Heart right ventricle (tissue), 16 donors: ENCODE measurements at regions not wholly inside any gene's neighbourhood (a gene's known extent, or its start where the extent isn't known, plus 50 kb on each side); places are given as distances from the start of the nearest gene placed in this dataset.

Experiments used
- ATAC-seq, 8 donors: fragments of 200-7000 bp; cut with Tn5 transposase; one replicate each; pipeline ENCODE4 v1.9.1; 2020; ENCODE audit warnings: mild to moderate bottlenecking in 8 of 8, moderate library complexity in 8 of 8, moderate number of reproducible peaks in 1 of 8
- DNase-seq, 2 donors: peaks; one replicate each; pipeline ENCODE4 v3.0.0-alpha.2; 2020
- H3K27ac ChIP-seq, 10 donors: fragments of 200-600 bp; sonication (generic) in 2 of 10; one replicate each; pipeline versions ENCODE4 v1.5.0 to v1.8.0; 2020 to 2022; ENCODE audit warnings: mild to moderate bottlenecking in 3 of 10
- H3K27me3 ChIP-seq, 7 donors: fragments of 200-600 bp; one replicate each; pipeline ENCODE4 v1.8.0; 2021 to 2022; ENCODE audit warnings: mild to moderate bottlenecking in 2 of 7
- H3K36me3 ChIP-seq, 9 donors: fragments of 200-600 bp; sonication (generic) in 1 of 9; one replicate each; pipeline versions ENCODE4 v1.5.0 to v1.8.0; 2020 to 2022; ENCODE audit warnings: mild to moderate bottlenecking in 2 of 9
- H3K4me1 ChIP-seq, 9 donors: fragments of 200-600 bp; sonication (generic) in 1 of 9; one replicate each; pipeline versions ENCODE4 v1.5.0 to v1.8.0; 2020 to 2022; ENCODE audit warnings: mild to moderate bottlenecking in 4 of 9
- H3K4me3 ChIP-seq, 10 donors: fragments of 200-600 bp; sonication (generic) in 2 of 10; one replicate each; pipeline versions ENCODE4 v1.5.0 to v1.8.0; 2020 to 2022; ENCODE audit warnings: mild to moderate bottlenecking in 7 of 10, moderate library complexity in 2 of 10
- H3K9me3 ChIP-seq, 11 donors: fragments of 200-600 bp in 10 of 11; sonication (generic) in 2 of 11; one replicate each; pipeline versions ENCODE4 v1.5.0 to v1.8.0; 2013 to 2022; ENCODE audit warnings: mild to moderate bottlenecking in 2 of 11, control low read depth in 1 of 11, moderate library complexity in 1 of 11
- WGBS, 2 donors: extraction: QIAGEN DNeasy Blood & Tissue Kit; methylation state at CpG; one replicate each; pipeline ENCODE4 v1.1.7; 2013; ENCODE audit warnings: inconsistent platforms in 1 of 2; 5-methylcytosine and 5-hydroxymethylcytosine counted together
- intact Hi-C, 10 donors: fragments of 100-400 bp; cut with DNase I; formaldehyde crosslinking; loops; one replicate each; pipeline versions ENCODE4 v1.11.1 to v1.14.2; 2022
- TF ChIP-seq, protein P1 (sequence below), 9 donors: fragments of 200-600 bp; sonication (generic) in 2 of 9; IDR thresholded peaks; one replicate each; pipeline versions ENCODE4 v1.5.0 to v1.8.0; 2021 to 2022; ENCODE audit warnings: antibody characterized with exemption in 9 of 9, mild to moderate bottlenecking in 5 of 9, moderate library complexity in 1 of 9
- donor health status: Arrhythmogenic right ventricular cardiomyopathy.
- donor health status: ischemic (EF 13 %, LVEDD 7.1; RV severe dilation, severe dysfunction).
- donor health status: healthy with polysubstance abuse.
- donor health status: DM: no; HTN: yes; CAD: no.
- donor health status: DM: no; HTN: no; CAD: no.
- donor health status: ischemic (EF 25% LVEDD 6.9; RV normal size, moderate dysfunction).
- donor health status: ischemic (EF 25% LVEDD 5.7; RV mildly dilated, moderate dysfunction).
- donor health status: healthy.
- donor health status: DM: yes; HTN: yes; CAD: no.
- donor health status: Ischemic cardiomyopathy.
- donor health status: ischemic (EF 35%, LVEDD 5.7; RV mildly dilated, moderate dysfunction).
- donor health status: nonischemic (EF 11% LVEDD 7.7; RV severe dilation, severe dysfunction).
- donor health status: DM: yes; HTN: yes; CAD: no.
- donor health status: PGD.
- donor health status: ischemic (EF 29% LVEDD 5.4; RV normal size, mild dysfunction).
- donor health status: nonischemic (EF 23%, LVEDD 6.1; RV moderate dilation, normal function).

DNA sequence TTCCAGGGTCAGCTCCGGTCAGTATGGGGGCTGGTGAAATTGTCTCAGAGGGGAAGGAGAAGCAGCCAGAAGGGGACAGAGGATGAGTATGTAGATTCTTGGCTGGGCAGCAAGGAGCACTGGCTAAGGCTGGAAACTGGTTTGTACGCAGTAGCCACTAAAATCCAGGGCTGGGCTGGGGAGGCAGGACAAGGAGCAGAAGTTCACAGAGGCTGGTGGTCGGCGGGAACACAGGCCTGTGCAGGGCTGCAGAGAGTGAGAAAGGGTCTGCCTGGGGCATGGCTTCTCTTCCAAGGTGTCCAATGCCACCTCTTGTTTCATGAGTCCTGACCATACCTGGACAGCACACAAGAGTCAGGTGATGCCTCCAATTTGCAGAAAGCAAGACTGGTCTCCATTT is 94.4 kb upstream of the HDAC4 start:
- H3K27me3 ChIP-seq = peaks cover 0 to 50% (median 4%) of the 10 kb centered on the region in 7 donors

DNA sequence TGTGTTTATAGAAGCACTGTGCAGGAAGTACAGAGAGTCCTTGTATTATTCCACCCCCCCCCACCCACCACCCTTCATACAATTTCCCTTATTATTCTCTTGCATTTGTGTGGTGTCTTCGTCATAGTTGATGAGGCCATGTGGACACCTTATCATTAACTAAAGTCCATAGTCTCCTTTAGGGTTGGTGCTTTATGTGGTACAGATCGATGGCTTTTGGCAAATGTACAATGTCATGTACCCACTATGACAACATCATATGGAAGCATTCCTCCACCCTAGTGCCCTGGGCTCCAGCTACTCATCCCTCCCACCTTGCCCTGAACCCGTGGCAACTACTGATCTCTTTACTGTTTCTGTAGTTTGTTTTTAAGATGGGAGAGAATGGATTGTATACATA is 93.8 kb upstream of the HDAC4 start:
- ATAC-seq = no peak

More for the DNA sequence above, 94.4 kb upstream of the HDAC4 start:
- DNase-seq (no peak), ATAC-seq (no peak)
- intact Hi-C loops = loop anchor here in 1 of 10 donors (2.0 kb wide), 1 partner anchor 54 kb away; no protein-coding TSS in a partner anchor
- TF ChIP-seq, protein P1, sequence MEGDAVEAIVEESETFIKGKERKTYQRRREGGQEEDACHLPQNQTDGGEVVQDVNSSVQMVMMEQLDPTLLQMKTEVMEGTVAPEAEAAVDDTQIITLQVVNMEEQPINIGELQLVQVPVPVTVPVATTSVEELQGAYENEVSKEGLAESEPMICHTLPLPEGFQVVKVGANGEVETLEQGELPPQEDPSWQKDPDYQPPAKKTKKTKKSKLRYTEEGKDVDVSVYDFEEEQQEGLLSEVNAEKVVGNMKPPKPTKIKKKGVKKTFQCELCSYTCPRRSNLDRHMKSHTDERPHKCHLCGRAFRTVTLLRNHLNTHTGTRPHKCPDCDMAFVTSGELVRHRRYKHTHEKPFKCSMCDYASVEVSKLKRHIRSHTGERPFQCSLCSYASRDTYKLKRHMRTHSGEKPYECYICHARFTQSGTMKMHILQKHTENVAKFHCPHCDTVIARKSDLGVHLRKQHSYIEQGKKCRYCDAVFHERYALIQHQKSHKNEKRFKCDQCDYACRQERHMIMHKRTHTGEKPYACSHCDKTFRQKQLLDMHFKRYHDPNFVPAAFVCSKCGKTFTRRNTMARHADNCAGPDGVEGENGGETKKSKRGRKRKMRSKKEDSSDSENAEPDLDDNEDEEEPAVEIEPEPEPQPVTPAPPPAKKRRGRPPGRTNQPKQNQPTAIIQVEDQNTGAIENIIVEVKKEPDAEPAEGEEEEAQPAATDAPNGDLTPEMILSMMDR (IDR thresholded peaks at IDR 0.05) = no peak
- Histone ChIP-seq H3K4me1 (peaks cover 0 to 14% (median 0%) of the 10 kb centered on the region in 9 donors), H3K4me3 (no peak overlapping the region), H3K27ac (no peak overlapping the region), H3K9me3 (no peaks in the 10 kb centered on the region), H3K36me3 (no peaks in the 10 kb centered on the region)
- WGBS, 2 donors = 92% methylated on average over 4 of the region's 4 CpGs

DNA sequence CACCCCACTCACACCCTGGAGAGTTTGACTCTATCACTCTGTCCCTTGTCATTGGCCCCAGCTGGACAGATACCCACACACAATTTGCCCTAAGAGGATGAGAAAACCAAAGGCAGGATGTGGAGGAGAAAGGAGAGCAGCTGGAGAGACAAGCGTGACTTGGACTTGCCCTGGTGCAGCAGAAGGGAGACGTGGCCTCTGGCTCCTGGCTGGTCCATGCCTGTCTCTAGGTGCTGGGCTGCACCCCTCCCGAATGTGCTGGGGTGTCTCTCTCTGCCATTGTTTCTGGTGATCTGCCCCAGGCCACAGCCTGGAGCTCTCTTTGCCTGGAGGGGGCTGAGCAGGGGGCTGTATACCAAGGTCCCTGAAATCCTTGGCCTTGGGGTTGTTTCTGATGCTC is 88.7 kb upstream of the HDAC4 start:
- Histone ChIP-seq H3K4me1 (no peaks in the 10 kb centered on the region), H3K36me3 (no peaks in the 10 kb centered on the region), H3K4me3 (no peak overlapping the region), H3K9me3 (no peaks in the 10 kb centered on the region), H3K27ac (no peak overlapping the region), H3K27me3 (peaks cover 0 to 46% (median 9%) of the 10 kb centered on the region in 7 donors)
- ATAC-seq (no peak), DNase-seq (no peak)
- TF ChIP-seq, protein P1 (IDR thresholded peaks at IDR 0.05) = no peak
- intact Hi-C loops = no loop called here
- WGBS, 2 donors = 58 to 69% methylated on average over 3 of the region's 3 CpGs

More for the DNA sequence above, 93.8 kb upstream of the HDAC4 start:
- H3K4me1 ChIP-seq = peaks cover 0 to 8% (median 0%) of the 10 kb centered on the region in 9 donors
- 89 to 94% methylated on average over 3 of the region's 3 CpGs for WGBS, 2 donors
- no peaks in the 10 kb centered on the region for H3K9me3 ChIP-seq
- intact Hi-C loops = loop anchor here in 1 of 10 donors (2.0 kb wide), 1 partner anchor 54 kb away; no protein-coding TSS in a partner anchor
- DNase-seq = no peak
- no peaks in the 10 kb centered on the region for H3K36me3 ChIP-seq
- H3K4me3 ChIP-seq = no peak overlapping the region
- TF ChIP-seq, protein P1 (IDR thresholded peaks at IDR 0.05) = no peak
- peaks cover 0 to 53% (median 4%) of the 10 kb centered on the region in 7 donors for H3K27me3 ChIP-seq
- no peak overlapping the region for H3K27ac ChIP-seq

DNA sequence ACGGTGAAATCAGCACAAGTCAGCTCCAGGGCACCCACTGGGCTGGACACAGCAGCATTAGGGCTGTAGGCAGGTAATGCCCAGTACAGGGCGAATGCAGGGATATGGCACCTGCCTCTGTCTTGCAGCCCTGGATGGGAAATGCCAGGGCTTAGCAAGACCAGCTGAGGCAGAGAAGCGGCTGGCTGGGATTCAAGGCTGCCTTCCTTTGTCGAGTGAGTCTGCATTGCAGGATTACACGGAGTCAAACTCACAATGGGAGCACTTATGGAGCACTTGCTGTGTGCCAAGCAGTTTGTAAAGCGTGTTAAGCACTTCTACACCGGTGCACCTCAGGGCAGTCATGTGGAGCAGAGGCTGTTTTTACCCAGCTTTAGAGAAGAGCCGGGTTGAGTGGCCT is 87.3 kb upstream of the HDAC4 start:
- Histone ChIP-seq H3K27me3 (peaks cover 0 to 53% (median 9%) of the 10 kb centered on the region in 7 donors), H3K27ac (no peak overlapping the region), H3K4me3 (no peak overlapping the region), H3K4me1 (no peaks in the 10 kb centered on the region), H3K36me3 (no peaks in the 10 kb centered on the region), H3K9me3 (no peaks in the 10 kb centered on the region)
- intact Hi-C loops = no loop called here
- WGBS, 2 donors = 76 to 85% methylated on average over 8 of the region's 8 CpGs
- TF ChIP-seq, protein P1 (IDR thresholded peaks at IDR 0.05) = no peak
- no peak for DNase-seq
- ATAC-seq = no peak
